ENCODE measurements at regions not wholly inside any gene's neighbourhood (a gene's known extent, or its start where the extent isn't known, plus 50 kb on each side); places are given as distances from the start of the nearest gene placed in this dataset.
"Not testable (repeated sequence)": the region's sequence is repeated elsewhere in the genome, so short reads cannot be mapped to it uniquely, and the experiment has no call there.

DNA sequence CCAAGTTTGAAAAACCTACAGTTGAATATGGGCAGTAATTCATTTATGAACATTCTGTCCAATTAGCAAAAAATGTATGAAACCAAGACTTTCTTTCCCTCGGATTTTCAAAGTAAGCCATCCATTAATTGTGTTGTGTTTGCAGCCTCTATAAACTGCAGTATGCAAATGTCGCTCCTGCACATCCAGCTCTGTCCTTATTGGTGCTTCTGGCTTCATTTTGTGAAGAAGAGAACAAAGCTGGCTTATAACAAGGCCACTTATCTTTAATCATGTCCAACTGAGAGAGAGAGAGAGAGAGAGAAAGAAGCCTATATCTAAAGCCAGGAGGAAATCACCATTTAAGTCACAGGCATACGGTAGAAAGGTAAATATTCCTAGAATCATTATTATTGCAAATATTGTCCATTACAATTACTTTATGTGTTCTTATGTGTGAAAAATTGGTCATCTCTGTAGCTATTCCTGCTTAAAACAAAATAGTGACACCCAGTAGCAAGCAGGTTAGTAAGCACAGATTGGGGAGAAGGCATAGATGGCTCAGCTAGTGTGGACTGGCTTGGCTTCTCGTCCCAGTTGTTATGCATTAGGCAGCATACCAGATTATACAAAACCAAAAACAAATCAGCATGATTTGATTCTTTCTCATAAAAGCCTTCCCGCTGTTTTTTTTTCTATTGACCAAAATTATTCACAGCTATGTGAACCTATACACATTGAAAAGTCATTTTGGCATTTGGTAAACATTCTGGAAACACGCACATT, 726.4 kb upstream of the SOX11 start:
- no peaks in the 10 kb centered on the region for H3K4me1 Mint-ChIP-seq
- POLR2A ChIA-PET = no interaction called here
- ATAC-seq = no peak

GRCh38 chr2:4967206-4967605, 725.0 kb upstream of the SOX11 start:
- Mint-ChIP-seq H3K27me3 (peaks cover 0 to 4% (median 0%) of the 10 kb centered on the region in 5 donors), H3K27ac (no peak overlapping the region), H3K9me3 (peaks cover 0 to 16% (median 3%) of the 10 kb centered on the region in 9 donors), H3K36me3 (no peaks in the 10 kb centered on the region), H3K4me3 (no peak overlapping the region), H3K4me1 (no peaks in the 10 kb centered on the region)
- POLR2A ChIA-PET = no interaction called here
- ATAC-seq = no peak
- DNase-seq = no peak

More for the DNA sequence above, 726.4 kb upstream of the SOX11 start:
- H3K9me3 Mint-ChIP-seq = peaks cover 0 to 10% (median 3%) of the 10 kb centered on the region in 9 donors
- no peaks in the 10 kb centered on the region for H3K36me3 Mint-ChIP-seq
- DNase-seq = no peak
- H3K4me3 Mint-ChIP-seq = no peak overlapping the region
- no peak overlapping the region for H3K27ac Mint-ChIP-seq
- peaks cover 0 to 3% (median 0%) of the 10 kb centered on the region in 5 donors for H3K27me3 Mint-ChIP-seq

DNA sequence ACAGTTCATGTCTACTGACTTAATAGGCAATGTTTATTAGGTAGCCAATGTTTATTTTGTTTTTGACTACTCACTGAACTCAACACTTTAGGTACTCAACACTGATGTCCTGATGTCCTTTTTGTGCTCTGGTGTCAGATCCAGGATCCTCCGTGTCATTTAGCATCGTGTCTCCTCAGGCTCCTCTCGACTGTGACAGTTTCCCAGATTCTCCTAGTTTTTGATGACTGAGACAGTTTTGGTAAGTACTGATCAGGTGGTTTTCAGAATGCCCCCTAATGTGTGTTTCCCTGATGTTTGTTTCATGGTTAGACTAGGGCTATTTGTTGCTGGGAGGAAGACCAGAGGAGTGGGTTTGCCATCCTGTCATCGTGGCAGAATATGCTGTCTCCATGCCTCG, 719.7 kb upstream of the SOX11 start:
- no peak for DNase-seq
- Mint-ChIP-seq H3K4me3 (no peak overlapping the region), H3K4me1 (no peaks in the 10 kb centered on the region), H3K36me3 (no peaks in the 10 kb centered on the region), H3K27ac (no peak overlapping the region), H3K9me3 (peaks cover 0 to 16% (median 3%) of the 10 kb centered on the region in 9 donors), H3K27me3 (peaks cover 0 to 4% (median 0%) of the 10 kb centered on the region in 5 donors)
- POLR2A ChIA-PET = no interaction called here
- no peak for ATAC-seq

- no peak overlapping the region for H3K27ac Mint-ChIP-seq
- H3K4me3 Mint-ChIP-seq = no peak overlapping the region
- POLR2A ChIA-PET = no interaction called here
- ATAC-seq (no peak), DNase-seq (no peak)
- H3K4me1 Mint-ChIP-seq = no peaks in the 10 kb centered on the region
- H3K36me3 Mint-ChIP-seq = no peaks in the 10 kb centered on the region
- peaks cover 0 to 4% (median 0%) of the 10 kb centered on the region in 5 donors for H3K27me3 Mint-ChIP-seq
- H3K9me3 Mint-ChIP-seq = peaks cover 0 to 16% (median 3%) of the 10 kb centered on the region in 9 donors
These were observed 718.8 kb upstream of the SOX11 start for GRCh38 chr2:4973354-4973753.

DNA sequence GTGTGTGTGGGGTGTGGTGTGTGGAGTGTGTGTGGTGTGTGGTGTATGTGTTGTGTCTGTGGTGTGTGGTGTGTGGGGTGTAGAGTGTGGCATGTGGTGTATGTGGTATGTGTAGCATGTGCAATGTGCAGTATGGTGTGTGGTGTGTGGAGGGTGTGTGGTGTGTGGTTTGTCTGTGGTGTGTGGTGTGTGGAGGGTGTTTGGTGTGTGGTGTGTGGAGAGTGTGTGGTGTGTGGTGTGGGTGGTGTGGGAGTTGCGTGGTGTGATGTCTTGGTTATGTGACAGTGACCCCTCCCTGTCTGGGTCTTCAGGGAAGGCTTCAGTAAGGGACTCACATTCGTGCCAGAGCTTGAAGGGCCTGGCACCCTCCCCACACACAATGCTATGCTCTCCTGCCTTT, 718.2 kb upstream of the SOX11 start:
- H3K4me3 Mint-ChIP-seq = no peak overlapping the region
- peaks cover 0 to 20% (median 6%) of the 10 kb centered on the region in 9 donors for H3K9me3 Mint-ChIP-seq
- no peaks in the 10 kb centered on the region for H3K36me3 Mint-ChIP-seq
- no peaks in the 10 kb centered on the region for H3K4me1 Mint-ChIP-seq
- DNase-seq = no peak
- POLR2A ChIA-PET = no interaction called here
- no peak overlapping the region for H3K27ac Mint-ChIP-seq
- no peak for ATAC-seq
- peaks cover 0 to 4% (median 0%) of the 10 kb centered on the region in 5 donors for H3K27me3 Mint-ChIP-seq

DNA sequence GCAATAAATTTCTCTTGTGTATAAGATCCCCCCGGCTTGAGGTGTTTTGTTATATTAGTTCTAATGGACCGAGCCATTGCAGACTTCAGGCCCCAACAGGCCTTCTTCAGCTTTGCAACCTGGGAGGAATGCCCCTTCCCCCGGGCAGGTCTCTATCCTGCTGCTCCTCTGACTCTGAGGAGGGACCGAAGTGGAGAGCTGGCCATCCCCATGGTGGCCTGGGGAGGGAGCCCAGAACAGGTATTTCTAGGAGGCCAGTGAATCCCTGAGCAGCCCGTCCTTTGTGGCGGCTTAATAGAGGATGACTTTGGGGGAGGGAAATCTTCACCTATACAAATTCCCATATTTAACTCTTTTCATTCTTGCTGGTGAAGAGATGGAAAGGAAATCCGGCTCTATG, 715.8 kb upstream of the SOX11 start:
- Mint-ChIP-seq H3K4me3 (no peak overlapping the region), H3K4me1 (no peaks in the 10 kb centered on the region), H3K36me3 (no peaks in the 10 kb centered on the region), H3K9me3 (peaks cover 0 to 21% (median 9%) of the 10 kb centered on the region in 9 donors), H3K27ac (no peak overlapping the region), H3K27me3 (no peaks in the 10 kb centered on the region)
- ATAC-seq = no peak
- POLR2A ChIA-PET = no interaction called here
- no peak for DNase-seq

DNA sequence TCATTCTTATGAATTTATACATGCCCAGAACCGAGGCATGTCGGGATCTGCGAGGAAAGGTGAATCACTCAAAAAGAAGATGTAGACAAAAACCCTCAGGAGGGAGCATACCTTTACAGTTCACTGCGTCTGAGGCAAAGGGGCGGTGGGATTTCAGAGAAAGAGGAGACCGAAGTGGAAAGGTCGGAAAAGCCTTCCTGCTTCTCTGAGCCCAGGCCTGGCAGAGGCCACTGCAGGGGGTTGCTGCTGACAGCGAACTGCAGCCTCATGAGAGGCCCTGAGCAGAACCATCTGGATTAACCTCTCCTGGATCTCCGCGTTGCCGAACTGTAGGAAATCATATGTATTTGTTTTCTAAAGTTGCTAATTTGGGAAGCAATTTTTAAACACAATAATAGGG, 713.1 kb upstream of the SOX11 start:
- no peak for ATAC-seq
- POLR2A ChIA-PET = no interaction called here
- H3K36me3 Mint-ChIP-seq = no peaks in the 10 kb centered on the region
- no peaks in the 10 kb centered on the region for H3K4me1 Mint-ChIP-seq
- H3K27me3 Mint-ChIP-seq = no peaks in the 10 kb centered on the region
- no peak overlapping the region for H3K27ac Mint-ChIP-seq
- peaks cover 0 to 22% (median 9%) of the 10 kb centered on the region in 9 donors for H3K9me3 Mint-ChIP-seq
- no peak overlapping the region for H3K4me3 Mint-ChIP-seq
- no peak for DNase-seq

- peaks cover 0 to 24% (median 11%) of the 10 kb centered on the region in 9 donors for H3K9me3 Mint-ChIP-seq
These were observed 711.2 kb upstream of the SOX11 start for GRCh38 chr2:4980995-4981394.

DNA sequence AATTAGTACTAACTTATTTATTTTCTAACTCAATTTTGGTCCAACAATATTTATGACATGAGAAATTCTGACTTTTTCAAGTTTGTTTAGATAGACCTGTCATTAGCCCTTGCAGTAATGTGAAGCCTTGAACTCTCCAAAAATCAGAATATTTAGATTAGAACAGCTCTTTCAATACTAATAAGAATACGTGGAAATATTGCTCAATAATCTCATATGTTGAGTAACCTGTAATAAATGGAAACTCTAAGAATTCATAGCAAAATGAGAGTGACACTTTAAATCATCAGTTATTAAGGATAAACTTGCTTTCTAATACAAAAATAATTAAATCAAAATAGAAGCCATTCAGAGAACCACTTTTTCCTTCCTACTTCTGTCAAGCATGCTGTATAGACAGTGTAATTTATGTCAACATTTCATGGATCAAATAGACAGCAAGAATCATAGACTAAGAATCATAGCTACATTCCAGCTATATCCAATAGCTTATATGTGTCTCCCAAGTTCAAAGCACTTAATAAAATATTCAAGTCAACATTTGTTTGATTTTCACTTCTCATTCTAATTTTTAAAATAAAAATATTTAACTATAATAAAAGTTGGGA, 710.3 kb upstream of the SOX11 start:
- Mint-ChIP-seq H3K27ac (no peak overlapping the region), H3K36me3 (no peaks in the 10 kb centered on the region), H3K4me3 (no peak overlapping the region), H3K4me1 (no peaks in the 10 kb centered on the region), H3K27me3 (no peaks in the 10 kb centered on the region), H3K9me3 (peaks cover 0 to 24% (median 11%) of the 10 kb centered on the region in 9 donors)
- DNase-seq (no peak), ATAC-seq (no peak)
- POLR2A ChIA-PET = no interaction called here

More at GRCh38 chr2:4980995-4981394, 711.2 kb upstream of the SOX11 start:
- no peak for ATAC-seq
- POLR2A ChIA-PET = no interaction called here
- H3K27me3 Mint-ChIP-seq = no peaks in the 10 kb centered on the region
- H3K4me3 Mint-ChIP-seq = no peak overlapping the region
- no peaks in the 10 kb centered on the region for H3K4me1 Mint-ChIP-seq
- H3K36me3 Mint-ChIP-seq = no peaks in the 10 kb centered on the region
- no peak for DNase-seq
- no peak overlapping the region for H3K27ac Mint-ChIP-seq

GRCh38 chr2:4988444-4988843, 703.7 kb upstream of the SOX11 start:
- H3K36me3 Mint-ChIP-seq, H3K27ac Mint-ChIP-seq, H3K4me3 Mint-ChIP-seq, ATAC-seq, H3K27me3 Mint-ChIP-seq, DNase-seq, POLR2A ChIA-PET, H3K4me1 Mint-ChIP-seq: not testable (repeated sequence)
- H3K9me3 Mint-ChIP-seq = peaks cover 0 to 15% (median 5%) of the 10 kb centered on the region in 9 donors

- H3K9me3 Mint-ChIP-seq = peaks cover 0 to 10% (median 0%) of the 10 kb centered on the region in 9 donors
- H3K4me3 Mint-ChIP-seq = no peak overlapping the region
- ATAC-seq (no peak), DNase-seq (no peak)
- no peak overlapping the region for H3K27ac Mint-ChIP-seq
- no peaks in the 10 kb centered on the region for H3K4me1 Mint-ChIP-seq
- H3K36me3 Mint-ChIP-seq = no peaks in the 10 kb centered on the region
- POLR2A ChIA-PET = no interaction called here
- no peaks in the 10 kb centered on the region for H3K27me3 Mint-ChIP-seq
These were observed 700.0 kb upstream of the SOX11 start for GRCh38 chr2:4992226-4992625.

DNA sequence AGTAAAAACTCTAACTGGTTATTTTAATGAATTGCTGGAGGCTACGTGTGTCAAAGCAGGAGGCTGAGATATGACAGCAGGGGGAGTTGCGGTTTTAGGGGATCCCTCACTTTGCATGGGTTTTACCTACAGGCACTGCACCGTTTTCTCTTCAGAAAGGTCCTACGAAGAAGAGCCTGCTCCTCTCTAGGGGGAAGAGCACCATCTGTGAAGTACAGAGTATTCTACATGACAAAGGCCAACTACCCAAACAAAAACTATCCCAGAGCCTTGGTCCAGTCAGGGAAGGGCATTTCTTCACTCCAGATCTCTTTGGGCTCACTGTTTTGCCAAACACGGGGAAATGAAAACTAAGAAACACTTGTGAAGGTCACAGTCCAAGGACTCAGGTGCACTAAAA, 696.7 kb upstream of the SOX11 start:
- H3K9me3 Mint-ChIP-seq = peaks cover 0 to 14% (median 4%) of the 10 kb centered on the region in 9 donors

GRCh38 chr2:5007596-5007995, 684.6 kb upstream of the SOX11 start:
- Mint-ChIP-seq H3K36me3 (peaks cover 0 to 6% (median 0%) of the 10 kb centered on the region in 3 donors), H3K27ac (no peak overlapping the region), H3K4me1 (no peaks in the 10 kb centered on the region), H3K4me3 (no peak overlapping the region), H3K9me3 (peaks cover 0 to 36% (median 10%) of the 10 kb centered on the region in 9 donors), H3K27me3 (no peaks in the 10 kb centered on the region)
- POLR2A ChIA-PET = no interaction called here
- no peak for DNase-seq
- ATAC-seq = no peak

More for the DNA sequence above, 696.7 kb upstream of the SOX11 start:
- DNase-seq (no peak), ATAC-seq (no peak)
- Mint-ChIP-seq H3K27me3 (no peaks in the 10 kb centered on the region), H3K27ac (no peak overlapping the region), H3K4me1 (no peaks in the 10 kb centered on the region), H3K4me3 (no peak overlapping the region), H3K36me3 (no peaks in the 10 kb centered on the region)
- POLR2A ChIA-PET = no interaction called here
